Prostate gland (tissue), 2 donors: ENCODE measurements at regions not wholly inside any gene's neighbourhood (a gene's known extent, or its start where the extent isn't known, plus 50 kb on each side); places are given as distances from the start of the nearest gene placed in this dataset.

ENCODE experiments used
- POLR2A ChIP-seq: fragments of 450-650 bp; IDR thresholded peaks from one replicate; pipeline ENCODE4 v1.6.1; 2016; ENCODE audit warnings: antibody characterized with exemption, mild to moderate bottlenecking
- POLR2AphosphoS5 ChIP-seq: sonication (generic); formaldehyde crosslinking; IDR thresholded peaks from one replicate; pipeline ENCODE4 v1.6.1; 2017; ENCODE audit warnings: antibody characterized with exemption
- TF ChIP-seq, protein P1 (sequence below), 4 experiments: fragments of 200-600 bp in 2 of 4; fragments of 450-650 bp in 2 of 4; sonication (generic) in 2 of 4; IDR thresholded peaks; 1 replicate in 3 of 4; 2 replicates in 1 of 4; pipeline ENCODE4 v1.5.1; 2016 to 2019; ENCODE audit warnings: antibody characterized with exemption in 4 of 4, mild to moderate bottlenecking in 2 of 4, moderate library complexity in 2 of 4

DNA sequence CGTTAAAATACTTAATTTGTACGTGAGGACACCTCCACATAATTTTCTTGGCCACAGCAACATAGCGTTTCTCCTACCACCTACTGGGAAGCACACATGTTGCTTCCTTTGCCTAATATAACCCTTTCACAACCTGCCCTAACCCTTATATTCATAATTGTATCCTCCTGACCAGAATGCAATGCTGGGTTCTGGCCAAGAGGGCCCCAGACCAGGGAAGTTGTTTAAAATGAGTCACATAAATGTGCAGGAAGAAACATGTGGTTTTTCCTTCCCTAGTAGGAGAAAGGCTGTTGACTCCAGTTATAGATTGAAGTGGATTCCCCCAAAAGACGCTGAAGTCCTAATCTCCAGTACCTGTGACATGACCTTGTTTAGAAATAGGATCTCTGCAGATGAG, 187.3 kb downstream of the NUFIP1 start:
- TF ChIP-seq, protein P1, sequence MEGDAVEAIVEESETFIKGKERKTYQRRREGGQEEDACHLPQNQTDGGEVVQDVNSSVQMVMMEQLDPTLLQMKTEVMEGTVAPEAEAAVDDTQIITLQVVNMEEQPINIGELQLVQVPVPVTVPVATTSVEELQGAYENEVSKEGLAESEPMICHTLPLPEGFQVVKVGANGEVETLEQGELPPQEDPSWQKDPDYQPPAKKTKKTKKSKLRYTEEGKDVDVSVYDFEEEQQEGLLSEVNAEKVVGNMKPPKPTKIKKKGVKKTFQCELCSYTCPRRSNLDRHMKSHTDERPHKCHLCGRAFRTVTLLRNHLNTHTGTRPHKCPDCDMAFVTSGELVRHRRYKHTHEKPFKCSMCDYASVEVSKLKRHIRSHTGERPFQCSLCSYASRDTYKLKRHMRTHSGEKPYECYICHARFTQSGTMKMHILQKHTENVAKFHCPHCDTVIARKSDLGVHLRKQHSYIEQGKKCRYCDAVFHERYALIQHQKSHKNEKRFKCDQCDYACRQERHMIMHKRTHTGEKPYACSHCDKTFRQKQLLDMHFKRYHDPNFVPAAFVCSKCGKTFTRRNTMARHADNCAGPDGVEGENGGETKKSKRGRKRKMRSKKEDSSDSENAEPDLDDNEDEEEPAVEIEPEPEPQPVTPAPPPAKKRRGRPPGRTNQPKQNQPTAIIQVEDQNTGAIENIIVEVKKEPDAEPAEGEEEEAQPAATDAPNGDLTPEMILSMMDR (IDR thresholded peaks at IDR 0.05): no peak
- no peak for TF ChIP-seq POLR2A
- no peak for TF ChIP-seq POLR2AphosphoS5
